GM12878 (cell line): ENCODE measurements at regions not wholly inside any gene's neighbourhood (a gene's known extent, or its start where the extent isn't known, plus 50 kb on each side); places are given as distances from the start of the nearest gene placed in this dataset.
A peak's percentile ranks its signal among the peaks of the same experiment; 100 is the strongest.
"Not testable (repeated sequence)": the region's sequence is repeated elsewhere in the genome, so short reads cannot be mapped to it uniquely, and the experiment has no call there.

Experiments used
- ATAC-seq: fragments of 200-7000 bp; cut with Tn5 transposase; 3 replicates; pipeline ENCODE4 v1.9.1; 2020; ENCODE audit warnings: mild to moderate bottlenecking, moderate library complexity
- BruUV-seq: library from RNA; stranded (reverse); fragments of 400-500 nt; replicated peaks from 2 replicates; lab custom pipeline; 2021; lab: Mats Ljungman, UMichigan
- CTCF ChIA-PET: fragments of 300-600 bp; sonication (Branson Sonifier 250); formaldehyde crosslinking; extraction: SDS; loops from one replicate; lab custom pipeline; 2021; ENCODE audit warnings: inconsistent platforms; lab: Yijun Ruan, JAX
- POLR2A ChIA-PET: fragments of 350-600 bp; formaldehyde crosslinking; extraction: SDS; loops from one replicate; lab custom pipeline; 2021; ENCODE audit warnings: inconsistent platforms; lab: Charles Lee
- RAD21 ChIA-PET: fragments of 300-600 bp; sonication (Branson Sonifier 250); formaldehyde crosslinking; loops from one replicate; lab custom pipeline; 2023; ENCODE audit warnings: antibody characterized with exemption; ENCODE audit not compliant: unreplicated experiment; lab: Charles Lee
- SMC1A ChIA-PET: fragments of 300-600 bp; sonication (Branson Sonifier 250); formaldehyde crosslinking; loops from one replicate; lab custom pipeline; 2023; ENCODE audit not compliant: unreplicated experiment, uncharacterized antibody; lab: Charles Lee
- DNase-seq: peaks from one replicate; pipeline ENCODE4 v3.0.0-alpha.2; 2011; ENCODE audit warnings: low read depth, low spot score
- FAIRE-seq: peaks from 3 replicates; lab custom pipeline; 2011; peaks lifted over from hg19 to GRCh38; lab: Jason Lieb, UNC
- H2AFZ ChIP-seq: 2 replicates; pipeline ENCODE4 v1.6.0; 2011; ENCODE audit warnings: low read depth, low read length, control low read depth; ENCODE audit not compliant: control insufficient read depth
- H3K27ac ChIP-seq: 2 replicates; pipeline ENCODE4 v1.5.1; 2011; ENCODE audit warnings: control low read depth; ENCODE audit not compliant: control insufficient read depth, insufficient read depth
- H3K27me3 ChIP-seq, 2 experiments: replicated peaks in 1 of 2; 2 replicates each; pipeline versions ENCODE4 v1.6.0 to v1.6.1; 2011; ENCODE audit warnings: low read length in 1 of 2; ENCODE audit not compliant: control insufficient read depth in 2 of 2, insufficient read depth in 2 of 2
- H3K36me3 ChIP-seq, 2 experiments: 2 replicates each; pipeline ENCODE4 v1.5.1; 2011; ENCODE audit warnings: low read length in 1 of 2; ENCODE audit not compliant: control insufficient read depth in 2 of 2, insufficient read depth in 2 of 2
- H3K4me1 ChIP-seq: 2 replicates; pipeline ENCODE4 v1.6.1; 2011; ENCODE audit warnings: mild to moderate bottlenecking, low read length, moderate library complexity, mixed read lengths; ENCODE audit not compliant: control insufficient read depth, insufficient read depth
- H3K4me2 ChIP-seq: 2 replicates; pipeline ENCODE4 v1.6.0; 2011; ENCODE audit warnings: control low read depth; ENCODE audit not compliant: control insufficient read depth, insufficient read depth
- H3K4me3 ChIP-seq: fragments of 200-600 bp; sonication (generic); 2 replicates; pipeline ENCODE4 v1.5.1; 2016
- H3K79me2 ChIP-seq: 2 replicates; pipeline ENCODE4 v1.6.0; 2011; ENCODE audit warnings: low read length; ENCODE audit not compliant: control insufficient read depth, insufficient read depth
- H3K9ac ChIP-seq: 2 replicates; pipeline ENCODE4 v1.8.0; 2011; ENCODE audit warnings: low read length, control low read depth, mixed read lengths; ENCODE audit not compliant: control insufficient read depth, insufficient read depth
- H3K9me3 ChIP-seq: replicated peaks from 3 replicates; pipeline ENCODE4 v1.5.1; 2011; ENCODE audit warnings: mild to moderate bottlenecking, low read length; ENCODE audit not compliant: control insufficient read depth, insufficient read depth
- H4K20me1 ChIP-seq: 2 replicates; pipeline ENCODE4 v1.6.0; 2011; ENCODE audit not compliant: control insufficient read depth, insufficient read depth
- BACH1 ChIP-seq: fragments of 450-650 bp; IDR thresholded peaks from 2 replicates; pipeline ENCODE4 v1.6.1; 2017; ENCODE audit warnings: mild to moderate bottlenecking, borderline replicate concordance
- ESRRA ChIP-seq: IDR thresholded peaks from 2 replicates; pipeline ENCODE4 v1.6.1; 2012; ENCODE audit warnings: mild to moderate bottlenecking, low read length, improper control_type of control experiment
- LARP7 ChIP-seq: fragments of 450-650 bp; IDR thresholded peaks from 2 replicates; pipeline ENCODE4 v1.6.1; 2017; ENCODE audit warnings: mild to moderate bottlenecking
- MEF2B ChIP-seq: fragments of 450-650 bp; IDR thresholded peaks from 2 replicates; pipeline ENCODE4 v1.6.1; 2018; ENCODE audit warnings: mild to moderate bottlenecking, moderate library complexity; ENCODE audit not compliant: partially characterized antibody, poor library complexity, severe bottlenecking
- NR2F1 ChIP-seq: fragments of 450-650 bp; conservative IDR thresholded peaks from 2 replicates; pipeline ENCODE4 v1.6.1; 2017; ENCODE audit warnings: mild to moderate bottlenecking
- POLR2A ChIP-seq: IDR thresholded peaks from 2 replicates; pipeline ENCODE4 v1.6.1; 2011; ENCODE audit warnings: low read depth, mild to moderate bottlenecking, low read length
- POLR2AphosphoS2 ChIP-seq: IDR thresholded peaks from 2 replicates; pipeline ENCODE4 v1.6.1; 2011; ENCODE audit warnings: low read depth, mild to moderate bottlenecking, low read length, improper control_type of control experiment, moderate library complexity
- POLR2AphosphoS5 ChIP-seq: IDR thresholded peaks from 2 replicates; pipeline ENCODE4 v1.6.1; 2011; ENCODE audit warnings: mild to moderate bottlenecking, low read length, inconsistent platforms
- WGBS: methylation state at CpG from one replicate; pipeline ENCODE4 v1.1.6; 2016; ENCODE audit warnings: low lambda C conversion rate; ENCODE audit not compliant: insufficient replicate concordance, insufficient coverage; ENCODE audit errors: missing lambda C conversion rate; 5-methylcytosine and 5-hydroxymethylcytosine counted together
- in situ Hi-C: fragments of 300-500 bp; cut with MboI; formaldehyde crosslinking; loops from 9 replicates; pipeline ENCODE4 v1.14.3; 2018; ENCODE audit warnings: mixed read lengths
- intact Hi-C: fragments of 100-400 bp; cut with micrococcal nuclease; formaldehyde crosslinking; loops from one replicate; pipeline ENCODE4 v1.14.2; 2022; ENCODE audit not compliant: unreplicated experiment
- TF ChIP-seq, protein P1 (sequence below): fragments of 450-650 bp; formaldehyde crosslinking; IDR thresholded peaks from 2 replicates; pipeline ENCODE4 v1.5.0; 2022; ENCODE audit warnings: mild to moderate bottlenecking, missing genetic modification characterization
- TF ChIP-seq, protein P2 (sequence below): fragments of 450-650 bp; IDR thresholded peaks from 2 replicates; pipeline ENCODE4 v1.6.1; 2016; ENCODE audit warnings: mild to moderate bottlenecking
- TF ChIP-seq, protein P3 (sequence below): IDR thresholded peaks from 2 replicates; pipeline ENCODE4 v1.6.1; 2011; ENCODE audit warnings: mild to moderate bottlenecking, low read depth, low read length, moderate library complexity; ENCODE audit not compliant: insufficient replicate concordance

DNA sequence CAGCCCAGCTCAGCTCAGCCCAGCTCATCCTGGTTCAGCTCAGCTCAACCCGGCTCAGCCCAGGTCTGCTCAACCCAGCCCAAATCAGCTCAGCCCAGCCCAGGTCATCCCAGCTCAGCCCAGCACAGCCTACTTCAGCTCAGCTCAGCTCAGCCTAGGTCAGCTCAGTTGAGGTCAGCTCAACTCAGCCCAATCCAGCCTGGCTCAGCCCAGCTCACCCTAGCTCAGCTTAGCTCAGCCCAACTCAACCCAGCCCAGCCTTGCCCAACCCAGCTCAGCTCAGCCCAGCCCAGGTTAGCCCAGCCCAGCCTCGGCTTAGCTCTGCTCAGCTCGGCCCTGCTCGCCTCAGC lies 332.3 kb downstream of the TMEM121 start (continued):
- TF ChIP-seq, protein P1, sequence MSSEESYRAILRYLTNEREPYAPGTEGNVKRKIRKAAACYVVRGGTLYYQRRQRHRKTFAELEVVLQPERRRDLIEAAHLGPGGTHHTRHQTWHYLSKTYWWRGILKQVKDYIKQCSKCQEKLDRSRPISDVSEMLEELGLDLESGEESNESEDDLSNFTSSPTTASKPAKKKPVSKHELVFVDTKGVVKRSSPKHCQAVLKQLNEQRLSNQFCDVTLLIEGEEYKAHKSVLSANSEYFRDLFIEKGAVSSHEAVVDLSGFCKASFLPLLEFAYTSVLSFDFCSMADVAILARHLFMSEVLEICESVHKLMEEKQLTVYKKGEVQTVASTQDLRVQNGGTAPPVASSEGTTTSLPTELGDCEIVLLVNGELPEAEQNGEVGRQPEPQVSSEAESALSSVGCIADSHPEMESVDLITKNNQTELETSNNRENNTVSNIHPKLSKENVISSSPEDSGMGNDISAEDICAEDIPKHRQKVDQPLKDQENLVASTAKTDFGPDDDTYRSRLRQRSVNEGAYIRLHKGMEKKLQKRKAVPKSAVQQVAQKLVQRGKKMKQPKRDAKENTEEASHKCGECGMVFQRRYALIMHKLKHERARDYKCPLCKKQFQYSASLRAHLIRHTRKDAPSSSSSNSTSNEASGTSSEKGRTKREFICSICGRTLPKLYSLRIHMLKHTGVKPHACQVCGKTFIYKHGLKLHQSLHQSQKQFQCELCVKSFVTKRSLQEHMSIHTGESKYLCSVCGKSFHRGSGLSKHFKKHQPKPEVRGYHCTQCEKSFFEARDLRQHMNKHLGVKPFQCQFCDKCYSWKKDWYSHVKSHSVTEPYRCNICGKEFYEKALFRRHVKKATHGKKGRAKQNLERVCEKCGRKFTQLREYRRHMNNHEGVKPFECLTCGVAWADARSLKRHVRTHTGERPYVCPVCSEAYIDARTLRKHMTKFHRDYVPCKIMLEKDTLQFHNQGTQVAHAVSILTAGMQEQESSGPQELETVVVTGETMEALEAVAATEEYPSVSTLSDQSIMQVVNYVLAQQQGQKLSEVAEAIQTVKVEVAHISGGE (CRISPR knock-in tag): 0 out of 2 replicates have a peak, but pooled peaks have one; percentile 4
- no peak for TF ChIP-seq NR2F1
- no peak for TF ChIP-seq ESRRA
- no peak for TF ChIP-seq MEF2B
- TF ChIP-seq, all 136 proteins: peak for 5

DNA sequence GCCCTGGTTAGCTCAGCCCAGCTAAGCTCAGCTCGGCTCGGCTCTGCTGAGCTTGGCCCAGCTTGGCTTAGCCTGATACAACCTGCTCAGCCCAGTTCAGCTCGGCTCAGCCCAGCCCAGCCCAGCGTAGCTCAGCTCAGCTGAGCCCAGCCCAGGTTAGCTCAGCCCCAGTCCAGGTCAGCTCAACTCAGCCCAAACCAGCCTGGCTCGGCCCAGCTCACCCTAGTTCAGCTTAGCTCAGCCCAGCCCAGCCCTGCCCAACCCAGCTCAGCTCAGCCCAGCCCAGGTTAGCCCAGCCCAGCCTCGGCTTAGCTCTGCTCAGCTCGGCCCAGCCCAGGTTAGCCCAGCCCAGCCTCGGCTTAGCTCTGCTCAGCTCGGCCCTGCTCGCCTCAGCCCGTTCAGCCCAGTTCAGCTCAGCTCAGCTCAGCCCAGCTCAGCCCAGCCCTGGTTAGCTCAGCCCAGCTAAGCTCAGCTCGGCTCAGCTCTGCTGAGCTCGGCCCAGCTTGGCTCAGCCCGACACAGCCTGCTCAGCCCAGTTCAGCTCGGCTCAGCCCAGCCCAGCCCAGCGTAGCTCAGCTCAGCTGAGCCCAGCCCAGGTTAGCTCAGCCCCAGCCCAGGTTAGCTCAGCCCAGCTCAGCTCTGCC lies 332.8 kb downstream of the TMEM121 start:
- H4K20me1 ChIP-seq, H3K27me3 ChIP-seq, intact Hi-C loops: not testable (repeated sequence)
- ATAC-seq: peak; percentile 0
- peak overlapping the region; percentile 86 for H3K4me2 ChIP-seq
- peak overlapping the region; percentile 98 for H3K27ac ChIP-seq
- no CpG with 5 or more reads among the region's 16 CpGs for WGBS
- SMC1A ChIA-PET: interaction anchor here (1.1 to 5.2 kb wide), 7 partner anchors 21 to 420 kb away, joined by 3 to 25 read pairs (median 4); no protein-coding TSS in a partner anchor
- TF ChIP-seq LARP7 (peak; percentile 96), POLR2A (peak; percentile 11; the same call in 1 of the 2 replicates), POLR2AphosphoS5 (peak; percentile 72), POLR2AphosphoS2 (peak; percentile 71), BACH1 (peak; percentile 23; the same call in 1 of the 2 replicates)
- TF ChIP-seq, protein P2, sequence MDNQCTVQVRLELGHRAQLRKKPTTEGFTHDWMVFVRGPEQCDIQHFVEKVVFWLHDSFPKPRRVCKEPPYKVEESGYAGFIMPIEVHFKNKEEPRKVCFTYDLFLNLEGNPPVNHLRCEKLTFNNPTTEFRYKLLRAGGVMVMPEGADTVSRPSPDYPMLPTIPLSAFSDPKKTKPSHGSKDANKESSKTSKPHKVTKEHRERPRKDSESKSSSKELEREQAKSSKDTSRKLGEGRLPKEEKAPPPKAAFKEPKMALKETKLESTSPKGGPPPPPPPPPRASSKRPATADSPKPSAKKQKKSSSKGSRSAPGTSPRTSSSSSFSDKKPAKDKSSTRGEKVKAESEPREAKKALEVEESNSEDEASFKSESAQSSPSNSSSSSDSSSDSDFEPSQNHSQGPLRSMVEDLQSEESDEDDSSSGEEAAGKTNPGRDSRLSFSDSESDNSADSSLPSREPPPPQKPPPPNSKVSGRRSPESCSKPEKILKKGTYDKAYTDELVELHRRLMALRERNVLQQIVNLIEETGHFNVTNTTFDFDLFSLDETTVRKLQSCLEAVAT: peak; percentile 85
- TF ChIP-seq, protein P3, sequence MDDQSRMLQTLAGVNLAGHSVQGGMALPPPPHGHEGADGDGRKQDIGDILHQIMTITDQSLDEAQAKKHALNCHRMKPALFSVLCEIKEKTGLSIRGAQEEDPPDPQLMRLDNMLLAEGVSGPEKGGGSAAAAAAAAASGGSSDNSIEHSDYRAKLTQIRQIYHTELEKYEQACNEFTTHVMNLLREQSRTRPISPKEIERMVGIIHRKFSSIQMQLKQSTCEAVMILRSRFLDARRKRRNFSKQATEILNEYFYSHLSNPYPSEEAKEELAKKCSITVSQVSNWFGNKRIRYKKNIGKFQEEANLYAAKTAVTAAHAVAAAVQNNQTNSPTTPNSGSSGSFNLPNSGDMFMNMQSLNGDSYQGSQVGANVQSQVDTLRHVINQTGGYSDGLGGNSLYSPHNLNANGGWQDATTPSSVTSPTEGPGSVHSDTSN: peak; percentile 21
- TF ChIP-seq, protein P1 (CRISPR knock-in tag): 0 out of 2 replicates have a peak, but pooled peaks have one; percentile 29
- TF ChIP-seq, all 136 proteins: peak for 8; not testable (repeated sequence) for 128
- BruUV-seq, H3K4me1 ChIP-seq, H2AFZ ChIP-seq, DNase-seq, FAIRE-seq, H3K9me3 ChIP-seq: not testable (repeated sequence)
- peaks cover 10 to 53% of the 10 kb centered on the region in 2 experiments for H3K36me3 ChIP-seq
- in situ Hi-C loops: loop anchor here (25.0 kb wide), 1 partner anchor 678 kb away; no protein-coding TSS in a partner anchor
- ChIA-PET RAD21 (interaction anchor here (0.9 to 9.4 kb wide), 10 partner anchors 29 to 513 kb away, joined by 3 to 119 read pairs (median 6); no protein-coding TSS in a partner anchor), POLR2A (interaction anchor here (0.9 to 8.5 kb wide), 4 partner anchors 410 to 420 kb away, joined by 3 to 88 read pairs (median 8); no protein-coding TSS in a partner anchor), CTCF (interaction anchor here (1.1 to 8.2 kb wide), 8 partner anchors 30 to 832 kb away, joined by 3 to 180 read pairs (median 7); no protein-coding TSS in a partner anchor)
- H3K9ac ChIP-seq: peak overlapping the region; percentile 100
- H3K79me2 ChIP-seq: peaks cover 96% of the 10 kb centered on the region
- peak overlapping the region; percentile 84 for H3K4me3 ChIP-seq
